ENCODE measurements at regions not wholly inside any gene's neighbourhood (a gene's known extent, or its start where the extent isn't known, plus 50 kb on each side); places are given as distances from the start of the nearest gene placed in this dataset.

DNA sequence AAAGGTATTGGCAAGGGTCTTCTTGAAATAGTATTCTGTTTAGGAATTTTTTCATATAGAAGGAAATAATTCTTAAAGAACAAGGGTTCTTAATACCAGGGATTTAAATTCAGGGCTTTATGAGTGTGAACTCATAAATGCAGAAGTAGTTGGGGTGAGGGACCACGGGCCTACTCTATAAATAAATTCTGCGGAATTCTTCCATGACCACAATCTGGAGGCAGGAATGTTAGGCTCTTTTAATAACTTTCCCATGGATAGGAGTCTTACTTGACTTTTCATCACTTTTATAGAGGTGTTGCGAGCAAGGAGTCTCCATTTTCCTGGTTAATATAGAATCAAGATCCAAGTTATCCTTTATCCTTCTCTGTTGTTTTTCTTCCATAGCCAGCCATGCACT is 76.7 kb upstream of the SLC4A4 start:
- Histone ChIP-seq H3K9me3 (ENCODE audit: insufficient read depth, low read depth, low read length) (no peaks in the 10 kb centered on the region), H3K27me3 (ENCODE audit: insufficient read depth, low read length) (no peaks in the 10 kb centered on the region), H3K4me3 (ENCODE audit: low read length) (no peak overlapping the region), H3K27ac (ENCODE audit: low read depth, low read length) (no peak overlapping the region), H3K4me1 (ENCODE audit: insufficient read depth, low read length) (no peaks in the 10 kb centered on the region), H3K9ac (ENCODE audit: low read depth, low read length) (no peak overlapping the region), H3K36me3 (ENCODE audit: insufficient read depth, low read length) (no peaks in the 10 kb centered on the region)
- WGBS, result 97% methylated on average over 3 of the region's 3 CpGs

DNA sequence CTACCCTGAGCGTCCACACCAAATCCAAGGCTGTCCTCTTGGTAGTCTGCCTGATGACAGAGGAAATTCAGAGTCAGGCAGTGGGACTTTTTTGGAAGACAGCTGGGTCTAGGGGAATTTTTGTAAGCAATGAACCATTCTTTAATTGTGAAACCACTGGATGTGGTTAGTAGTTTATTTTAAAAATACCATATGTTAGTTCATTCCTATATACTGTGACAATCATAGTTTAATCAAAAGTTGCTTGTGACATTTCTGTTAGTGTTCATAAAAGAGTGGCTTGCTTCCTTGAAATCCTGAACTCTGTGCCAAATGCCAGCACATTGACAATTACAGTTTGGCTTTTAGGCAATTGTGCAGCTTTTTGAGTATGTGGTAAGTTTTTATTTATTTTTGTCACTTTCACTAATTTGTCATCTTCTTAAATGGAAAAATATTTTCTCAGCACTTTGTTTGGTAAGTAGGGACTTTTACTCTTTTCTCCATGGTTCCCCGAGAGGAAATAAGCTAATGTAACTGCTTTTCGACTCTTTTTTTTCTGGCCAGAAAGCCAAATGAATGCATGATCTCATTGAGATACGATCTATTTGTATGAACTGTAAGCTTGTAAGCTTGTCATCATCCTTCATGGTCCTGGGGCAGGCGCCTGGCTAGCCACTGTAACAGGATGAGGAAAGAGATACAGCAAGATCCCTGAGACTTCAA is 72.6 kb upstream of the SLC4A4 start:
- Histone ChIP-seq H3K27ac (ENCODE audit: low read depth, low read length) (no peak overlapping the region), H3K9me3 (ENCODE audit: insufficient read depth, low read depth, low read length) (no peaks in the 10 kb centered on the region), H3K4me3 (ENCODE audit: low read length) (no peak overlapping the region), H3K27me3 (ENCODE audit: insufficient read depth, low read length) (no peaks in the 10 kb centered on the region), H3K4me1 (ENCODE audit: insufficient read depth, low read length) (no peaks in the 10 kb centered on the region), H3K36me3 (ENCODE audit: insufficient read depth, low read length) (no peaks in the 10 kb centered on the region), H3K9ac (ENCODE audit: low read depth, low read length) (no peak overlapping the region)
- WGBS, result 93% methylated on average over 5 of the region's 5 CpGs

DNA sequence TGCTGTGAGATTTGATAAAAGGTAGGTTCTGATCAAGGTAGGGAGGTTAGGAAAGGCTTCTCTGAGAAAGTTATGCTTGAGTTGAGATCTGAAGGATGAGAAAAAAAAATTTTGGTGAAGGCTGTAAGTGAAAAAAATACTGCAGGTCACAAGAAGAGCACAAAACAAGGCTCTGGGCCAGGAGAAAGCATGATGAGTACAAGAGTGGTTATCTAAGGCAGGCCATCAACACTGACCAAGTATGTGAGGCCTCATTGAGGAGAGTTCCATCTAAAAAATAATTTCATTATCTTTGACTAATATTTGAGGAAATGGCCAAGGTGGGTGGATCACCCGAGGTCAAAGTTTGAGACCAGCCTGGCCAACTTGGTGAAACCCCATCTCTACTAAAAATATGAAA is 71.6 kb upstream of the SLC4A4 start:
- no peak overlapping the region for H3K9ac ChIP-seq (ENCODE audit: low read depth, low read length)
- no peaks in the 10 kb centered on the region for H3K36me3 ChIP-seq (ENCODE audit: insufficient read depth, low read length)
- H3K4me1 ChIP-seq (ENCODE audit: insufficient read depth, low read length), result no peaks in the 10 kb centered on the region
- WGBS, result no CpG with 5 or more reads among the region's 1 CpG
- no peaks in the 10 kb centered on the region for H3K27me3 ChIP-seq (ENCODE audit: insufficient read depth, low read length)
- H3K9me3 ChIP-seq (ENCODE audit: insufficient read depth, low read depth, low read length), result no peaks in the 10 kb centered on the region
- no peak overlapping the region for H3K27ac ChIP-seq (ENCODE audit: low read depth, low read length)
- no peak overlapping the region for H3K4me3 ChIP-seq (ENCODE audit: low read length)

- Histone ChIP-seq H3K27ac (ENCODE audit: low read depth, low read length) (no peak overlapping the region), H3K36me3 (ENCODE audit: insufficient read depth, low read length) (no peaks in the 10 kb centered on the region), H3K9me3 (ENCODE audit: insufficient read depth, low read depth, low read length) (no peaks in the 10 kb centered on the region), H3K9ac (ENCODE audit: low read depth, low read length) (no peak overlapping the region), H3K4me3 (ENCODE audit: low read length) (no peak overlapping the region), H3K4me1 (ENCODE audit: insufficient read depth, low read length) (no peaks in the 10 kb centered on the region), H3K27me3 (ENCODE audit: insufficient read depth, low read length) (no peaks in the 10 kb centered on the region)
- WGBS, result 79% methylated on average over 4 of the region's 4 CpGs
Observed at GRCh38 chr4:71268166-71268565, 70.7 kb upstream of the SLC4A4 start.

DNA sequence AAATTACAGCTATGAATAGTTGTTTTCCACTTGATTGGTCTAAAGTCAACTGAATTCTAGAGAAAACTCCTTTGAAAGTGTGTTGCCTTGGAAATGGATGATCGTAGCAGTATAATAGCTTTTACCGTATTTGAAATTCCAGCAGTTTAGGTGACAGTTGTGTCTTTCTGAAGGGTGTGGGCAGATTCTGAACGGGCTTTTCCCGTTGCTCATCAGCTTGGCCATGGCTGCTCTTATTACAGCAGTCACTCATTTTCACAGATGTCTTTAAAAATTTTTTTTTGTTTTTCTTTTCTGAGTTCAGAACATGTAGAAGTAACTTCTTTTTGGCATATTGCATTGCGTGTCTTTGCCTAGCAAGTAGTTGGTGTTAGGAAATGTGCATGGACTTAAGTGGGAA is 69.6 kb upstream of the SLC4A4 start:
- Histone ChIP-seq H3K9me3 (ENCODE audit: insufficient read depth, low read depth, low read length) (no peaks in the 10 kb centered on the region), H3K27me3 (ENCODE audit: insufficient read depth, low read length) (no peaks in the 10 kb centered on the region), H3K27ac (ENCODE audit: low read depth, low read length) (no peak overlapping the region), H3K4me3 (ENCODE audit: low read length) (no peak overlapping the region), H3K9ac (ENCODE audit: low read depth, low read length) (no peak overlapping the region), H3K4me1 (ENCODE audit: insufficient read depth, low read length) (no peaks in the 10 kb centered on the region), H3K36me3 (ENCODE audit: insufficient read depth, low read length) (no peaks in the 10 kb centered on the region)
- WGBS, result 96% methylated on average over 5 of the region's 5 CpGs

DNA sequence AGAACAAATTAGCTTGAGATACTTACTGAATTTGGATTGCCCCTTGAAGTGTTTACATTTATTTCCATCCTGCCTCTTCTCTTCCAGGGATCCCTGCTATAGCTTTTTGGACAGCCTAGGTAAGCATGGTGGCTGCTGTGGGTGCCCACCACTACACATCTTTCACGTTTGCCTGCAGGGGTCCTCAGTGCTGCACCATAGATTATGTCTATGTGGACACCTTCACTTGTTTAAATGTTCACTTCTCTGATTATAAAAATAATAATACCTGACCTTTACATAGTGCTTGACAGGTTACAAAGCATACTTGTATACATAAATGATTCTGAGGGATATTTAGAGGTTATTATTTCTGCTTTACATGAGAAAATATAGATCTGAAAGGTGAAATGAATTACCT is 67.9 kb upstream of the SLC4A4 start:
- H3K27ac ChIP-seq (ENCODE audit: low read depth, low read length), result no peak overlapping the region
- H3K27me3 ChIP-seq (ENCODE audit: insufficient read depth, low read length), result no peaks in the 10 kb centered on the region
- WGBS, result 60% methylated on average over 1 of the region's 1 CpG
- no peaks in the 10 kb centered on the region for H3K4me1 ChIP-seq (ENCODE audit: insufficient read depth, low read length)
- no peaks in the 10 kb centered on the region for H3K9me3 ChIP-seq (ENCODE audit: insufficient read depth, low read depth, low read length)
- H3K9ac ChIP-seq (ENCODE audit: low read depth, low read length), result no peak overlapping the region
- H3K4me3 ChIP-seq (ENCODE audit: low read length), result no peak overlapping the region
- H3K36me3 ChIP-seq (ENCODE audit: insufficient read depth, low read length), result no peaks in the 10 kb centered on the region

- no peaks in the 10 kb centered on the region for H3K4me1 ChIP-seq (ENCODE audit: insufficient read depth, low read length)
- H3K27ac ChIP-seq (ENCODE audit: low read depth, low read length), result no peak overlapping the region
- WGBS, result no CpG with 5 or more reads among the region's 1 CpG
Observed at GRCh38 chr4:71272976-71273375, 65.8 kb upstream of the SLC4A4 start.

DNA sequence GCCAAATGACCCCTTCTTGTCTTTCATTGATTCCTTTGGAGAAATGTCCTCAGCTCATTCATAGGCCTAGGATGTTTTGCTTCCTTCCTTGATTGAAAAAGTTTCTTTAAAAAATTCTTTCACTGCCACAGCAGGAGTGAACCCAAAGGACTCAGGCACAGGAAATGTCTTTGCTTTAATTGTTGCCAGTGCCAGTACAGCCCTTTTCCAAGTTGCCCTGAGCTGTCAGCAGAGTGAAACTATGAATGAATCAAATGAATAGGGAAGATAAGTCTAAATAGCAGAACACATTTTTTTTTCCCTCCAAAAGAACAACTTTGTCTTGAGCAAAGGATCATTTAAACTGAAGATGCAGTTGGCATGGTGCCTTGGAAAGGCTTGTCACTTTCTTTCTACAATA is 63.8 kb upstream of the SLC4A4 start:
- Histone ChIP-seq H3K9ac (ENCODE audit: low read depth, low read length) (no peak overlapping the region), H3K36me3 (ENCODE audit: insufficient read depth, low read length) (no peaks in the 10 kb centered on the region), H3K9me3 (ENCODE audit: insufficient read depth, low read depth, low read length) (no peaks in the 10 kb centered on the region), H3K4me1 (ENCODE audit: insufficient read depth, low read length) (no peaks in the 10 kb centered on the region), H3K4me3 (ENCODE audit: low read length) (no peak overlapping the region), H3K27me3 (ENCODE audit: insufficient read depth, low read length) (no peaks in the 10 kb centered on the region), H3K27ac (ENCODE audit: low read depth, low read length) (no peak overlapping the region)

More at GRCh38 chr4:71272976-71273375, 65.8 kb upstream of the SLC4A4 start:
- H3K4me3 ChIP-seq (ENCODE audit: low read length), result no peak overlapping the region
- H3K9ac ChIP-seq (ENCODE audit: low read depth, low read length), result no peak overlapping the region
- no peaks in the 10 kb centered on the region for H3K27me3 ChIP-seq (ENCODE audit: insufficient read depth, low read length)
- no peaks in the 10 kb centered on the region for H3K36me3 ChIP-seq (ENCODE audit: insufficient read depth, low read length)
- H3K9me3 ChIP-seq (ENCODE audit: insufficient read depth, low read depth, low read length), result no peaks in the 10 kb centered on the region

DNA sequence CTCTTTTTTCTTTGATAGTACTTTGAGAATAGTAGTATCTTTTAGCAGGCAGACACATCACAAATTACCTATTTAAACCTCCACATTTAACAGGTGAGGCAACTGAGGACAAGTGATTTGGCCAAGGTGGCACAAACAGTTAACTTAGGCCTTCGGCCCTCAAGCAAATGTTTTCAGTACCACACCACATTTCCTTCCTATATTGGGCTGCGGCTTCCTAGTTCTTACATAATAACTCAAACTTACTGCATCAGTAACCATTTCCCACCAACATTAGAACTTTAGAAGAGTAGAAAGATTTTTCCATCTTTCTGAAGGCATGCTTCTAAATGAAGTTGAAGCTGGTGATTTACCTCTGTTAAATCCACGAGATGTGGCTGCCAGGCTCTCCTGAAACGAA is 63.2 kb upstream of the SLC4A4 start:
- H3K27me3 ChIP-seq (ENCODE audit: insufficient read depth, low read length), result no peaks in the 10 kb centered on the region
- no peak overlapping the region for H3K9ac ChIP-seq (ENCODE audit: low read depth, low read length)
- H3K36me3 ChIP-seq (ENCODE audit: insufficient read depth, low read length), result no peaks in the 10 kb centered on the region
- no peak overlapping the region for H3K27ac ChIP-seq (ENCODE audit: low read depth, low read length)
- H3K9me3 ChIP-seq (ENCODE audit: insufficient read depth, low read depth, low read length), result no peaks in the 10 kb centered on the region
- H3K4me3 ChIP-seq (ENCODE audit: low read length), result no peak overlapping the region
- no peaks in the 10 kb centered on the region for H3K4me1 ChIP-seq (ENCODE audit: insufficient read depth, low read length)
- 89% methylated on average over 4 of the region's 4 CpGs for WGBS

GRCh38 chr4:71277353-71277752 is 61.5 kb upstream of the SLC4A4 start:
- WGBS, result no CpG with 5 or more reads among the region's 1 CpG
- Histone ChIP-seq H3K4me1 (ENCODE audit: insufficient read depth, low read length) (no peaks in the 10 kb centered on the region), H3K4me3 (ENCODE audit: low read length) (no peak overlapping the region), H3K9ac (ENCODE audit: low read depth, low read length) (no peak overlapping the region), H3K27ac (ENCODE audit: low read depth, low read length) (no peak overlapping the region), H3K9me3 (ENCODE audit: insufficient read depth, low read depth, low read length) (no peaks in the 10 kb centered on the region), H3K27me3 (ENCODE audit: insufficient read depth, low read length) (no peaks in the 10 kb centered on the region), H3K36me3 (ENCODE audit: insufficient read depth, low read length) (no peaks in the 10 kb centered on the region)

- no peak overlapping the region for H3K27ac ChIP-seq (ENCODE audit: low read depth, low read length)
- no peak overlapping the region for H3K4me3 ChIP-seq (ENCODE audit: low read length)
- H3K9me3 ChIP-seq (ENCODE audit: insufficient read depth, low read depth, low read length), result no peaks in the 10 kb centered on the region
- WGBS, result 97% methylated on average over 1 of the region's 2 CpGs
- H3K27me3 ChIP-seq (ENCODE audit: insufficient read depth, low read length), result no peaks in the 10 kb centered on the region
- no peaks in the 10 kb centered on the region for H3K4me1 ChIP-seq (ENCODE audit: insufficient read depth, low read length)
- H3K36me3 ChIP-seq (ENCODE audit: insufficient read depth, low read length), result no peaks in the 10 kb centered on the region
- H3K9ac ChIP-seq (ENCODE audit: low read depth, low read length), result no peak overlapping the region
Observed at GRCh38 chr4:71283642-71284257, 55.1 kb upstream of the SLC4A4 start.

DNA sequence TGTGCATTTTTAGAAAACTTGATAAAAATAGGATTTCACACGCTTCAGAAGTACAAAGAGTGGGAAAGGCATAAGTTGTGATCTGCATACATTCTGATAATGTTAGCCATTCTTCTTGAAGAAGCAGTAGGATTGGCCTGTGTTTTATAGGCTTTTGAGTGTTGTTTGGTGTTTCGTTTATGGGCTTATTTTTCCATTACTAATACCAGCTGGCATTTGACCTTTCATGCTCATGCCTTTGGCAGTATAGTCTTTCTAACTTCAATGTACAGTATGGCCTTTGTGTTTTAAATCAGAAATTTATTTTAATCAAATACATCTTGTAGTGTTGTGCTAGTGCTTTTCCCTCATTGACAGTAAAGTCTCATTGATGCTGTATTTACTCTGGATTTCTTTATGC is 51.5 kb upstream of the SLC4A4 start:
- Histone ChIP-seq H3K36me3 (ENCODE audit: insufficient read depth, low read length) (no peaks in the 10 kb centered on the region), H3K9ac (ENCODE audit: low read depth, low read length) (no peak overlapping the region), H3K4me1 (ENCODE audit: insufficient read depth, low read length) (no peaks in the 10 kb centered on the region), H3K9me3 (ENCODE audit: insufficient read depth, low read depth, low read length) (no peaks in the 10 kb centered on the region), H3K27me3 (ENCODE audit: insufficient read depth, low read length) (no peaks in the 10 kb centered on the region), H3K27ac (ENCODE audit: low read depth, low read length) (no peak overlapping the region), H3K4me3 (ENCODE audit: low read length) (no peak overlapping the region)
- 97% methylated on average over 1 of the region's 2 CpGs for WGBS
